WTC11 (cell line): ENCODE measurements at regions not wholly inside any gene's neighbourhood (a gene's known extent, or its start where the extent isn't known, plus 50 kb on each side); places are given as distances from the start of the nearest gene placed in this dataset.
"Not testable (repeated sequence)": the region's sequence is repeated elsewhere in the genome, so short reads cannot be mapped to it uniquely, and the experiment has no call there.

Experiments used
- ATAC-seq: fragments of 200-7000 bp; cut with Tn5 transposase; 2 replicates; pipeline ENCODE4 v1.10.0; 2021; ENCODE audit warnings: mild to moderate bottlenecking, moderate library complexity
- CTCF ChIA-PET: fragments of 300-600 bp; sonication (Branson Sonifier 250); formaldehyde crosslinking; loops from one replicate; lab custom pipeline; 2021; ENCODE audit warnings: antibody characterized with exemption; lab: Charles Lee
- POLR2A ChIA-PET: fragments of 350-600 bp; sonication (Branson Sonifier 250); formaldehyde crosslinking; loops from one replicate; lab custom pipeline; 2021; ENCODE audit warnings: antibody characterized with exemption; lab: Charles Lee
- DNase-seq: peaks from one replicate; pipeline ENCODE4 v3.0.0; 2021; ENCODE audit warnings: low spot score
- H3K27ac Mint-ChIP-seq: 2 replicates; pipeline ENCODE4 v1.8.0; 2021; ENCODE audit warnings: mixed read lengths
- H3K27me3 Mint-ChIP-seq: 2 replicates; pipeline ENCODE4 v1.8.0; 2021; ENCODE audit warnings: low read depth, mild to moderate bottlenecking, moderate library complexity, mixed read lengths
- H3K36me3 Mint-ChIP-seq: 2 replicates; pipeline ENCODE4 v1.8.0; 2021; ENCODE audit warnings: mixed read lengths
- H3K4me1 Mint-ChIP-seq: 2 replicates; pipeline ENCODE4 v1.8.0; 2022; ENCODE audit warnings: mixed read lengths
- H3K4me3 Mint-ChIP-seq: 2 replicates; pipeline ENCODE4 v1.8.0; 2021; ENCODE audit warnings: mild to moderate bottlenecking, moderate library complexity, mixed read lengths
- H3K9me3 Mint-ChIP-seq: 2 replicates; pipeline ENCODE4 v1.8.0; 2021; ENCODE audit warnings: mixed read lengths
- CBFB ChIP-seq: sonication (generic); formaldehyde crosslinking; IDR thresholded peaks from 2 replicates; pipeline ENCODE4 v1.8.1; 2022; ENCODE audit warnings: mild to moderate bottlenecking, low read depth, missing genetic modification reagents
- CDX4 ChIP-seq: fragments of 250-450 bp; sonication (Bioruptor Pico); IDR thresholded peaks from 2 replicates; pipeline ENCODE4 v1.9.0; 2021; ENCODE audit warnings: moderate library complexity, mild to moderate bottlenecking, inconsistent platforms, borderline replicate concordance
- E2F1 ChIP-seq: sonication (generic); formaldehyde crosslinking; IDR thresholded peaks from 2 replicates; pipeline ENCODE4 v1.8.0; 2022; ENCODE audit warnings: mild to moderate bottlenecking, missing genetic modification reagents
- E2F4 ChIP-seq: sonication (generic); formaldehyde crosslinking; IDR thresholded peaks from 2 replicates; pipeline ENCODE4 v1.8.1; 2022; ENCODE audit warnings: low read depth, mild to moderate bottlenecking, moderate library complexity, missing genetic modification reagents, borderline replicate concordance
- EMX1 ChIP-seq: fragments of 250-450 bp; sonication (Bioruptor Pico); IDR thresholded peaks from 2 replicates; pipeline ENCODE4 v1.8.0; 2021; ENCODE audit warnings: mild to moderate bottlenecking
- GTF2I ChIP-seq: fragments of 250-450 bp; sonication (Bioruptor Pico); conservative IDR thresholded peaks from 2 replicates; pipeline ENCODE4 v1.4.0; 2021; ENCODE audit warnings: mild to moderate bottlenecking
- HMGA2 ChIP-seq: fragments of 250-450 bp; sonication (Bioruptor Pico); IDR thresholded peaks from 2 replicates; pipeline ENCODE4 v1.4.0; 2021; ENCODE audit warnings: mild to moderate bottlenecking, moderate library complexity
- HMGXB4 ChIP-seq: sonication (generic); formaldehyde crosslinking; IDR thresholded peaks from 2 replicates; pipeline ENCODE4 v1.8.1; 2023; ENCODE audit warnings: mild to moderate bottlenecking, moderate library complexity, missing genetic modification reagents
- JAZF1 ChIP-seq: fragments of 250-450 bp; sonication (Bioruptor Pico); IDR thresholded peaks from 2 replicates; pipeline ENCODE4 v1.9.0; 2021; ENCODE audit warnings: moderate library complexity, mild to moderate bottlenecking, inconsistent platforms
- MLX ChIP-seq: sonication (generic); formaldehyde crosslinking; IDR thresholded peaks from 2 replicates; pipeline ENCODE4 v1.8.1; 2023; ENCODE audit warnings: mild to moderate bottlenecking, missing genetic modification reagents, moderate library complexity
- NFYB ChIP-seq: sonication (generic); formaldehyde crosslinking; conservative IDR thresholded peaks from 2 replicates; pipeline ENCODE4 v1.8.0; 2022; ENCODE audit warnings: low read depth, missing genetic modification reagents
- NR3C1 ChIP-seq: sonication (generic); formaldehyde crosslinking; conservative IDR thresholded peaks from 2 replicates; pipeline ENCODE4 v1.8.1; 2023; ENCODE audit warnings: low read depth, mild to moderate bottlenecking, missing genetic modification reagents
- OVOL2 ChIP-seq: fragments of 250-450 bp; sonication (Bioruptor Pico); IDR thresholded peaks from 2 replicates; pipeline ENCODE4 v1.9.0; 2021; ENCODE audit warnings: mild to moderate bottlenecking, borderline replicate concordance
- RELA ChIP-seq: sonication (generic); formaldehyde crosslinking; IDR thresholded peaks from 2 replicates; pipeline ENCODE4 v1.8.1; 2022; ENCODE audit warnings: missing genetic modification reagents, mild to moderate bottlenecking, borderline replicate concordance
- TEAD1 ChIP-seq: sonication (generic); formaldehyde crosslinking; IDR thresholded peaks from 2 replicates; pipeline ENCODE4 v1.8.0; 2022; ENCODE audit warnings: mild to moderate bottlenecking, missing genetic modification reagents
- TP53 ChIP-seq: sonication (generic); formaldehyde crosslinking; IDR thresholded peaks from 2 replicates; pipeline ENCODE4 v1.8.1; 2023; ENCODE audit warnings: mild to moderate bottlenecking, missing genetic modification reagents
- ZNF138 ChIP-seq: sonication (generic); formaldehyde crosslinking; conservative IDR thresholded peaks from 2 replicates; pipeline ENCODE4 v1.8.1; 2022; ENCODE audit warnings: mild to moderate bottlenecking, moderate library complexity, missing genetic modification reagents
- ZNF281 ChIP-seq: sonication (generic); formaldehyde crosslinking; IDR thresholded peaks from 2 replicates; pipeline ENCODE4 v1.8.0; 2023; ENCODE audit warnings: mild to moderate bottlenecking, missing genetic modification reagents
- ZNF671 ChIP-seq: fragments of 250-450 bp; sonication (Bioruptor Pico); IDR thresholded peaks from 2 replicates; pipeline ENCODE4 v1.8.0; 2021; ENCODE audit warnings: mild to moderate bottlenecking

GRCh38 chr7:54947266-54947665 lies 71.6 kb upstream of the EGFR start:
- Mint-ChIP-seq H3K4me1 (peaks cover 12% of the 10 kb centered on the region), H3K4me3 (no peak overlapping the region), H3K27me3 (no peaks in the 10 kb centered on the region; the same call in 1 of the 2 replicates), H3K36me3 (no peaks in the 10 kb centered on the region), H3K27ac (no peak overlapping the region), H3K9me3 (peaks cover 15% of the 10 kb centered on the region)
- POLR2A ChIA-PET, result no interaction called here
- no peak for DNase-seq
- CTCF ChIA-PET, result no interaction called here
- ATAC-seq, result no peak
- TF ChIP-seq RELA (CRISPR knock-in tag) (no peak), MLX (CRISPR knock-in tag) (no peak), ZNF671 (CRISPR knock-in tag) (no peak), JAZF1 (CRISPR knock-in tag) (no peak), ZNF138 (CRISPR knock-in tag) (no peak), E2F4 (CRISPR knock-in tag) (no peak), TP53 (CRISPR knock-in tag) (no peak), OVOL2 (CRISPR knock-in tag) (no peak), CDX4 (CRISPR knock-in tag) (no peak)

- POLR2A ChIA-PET, ATAC-seq, H3K27me3 Mint-ChIP-seq, H3K27ac Mint-ChIP-seq, H3K4me3 Mint-ChIP-seq, DNase-seq, H3K36me3 Mint-ChIP-seq: not testable (repeated sequence)
- Mint-ChIP-seq H3K4me1 (peaks cover 12% of the 10 kb centered on the region), H3K9me3 (peaks cover 15% of the 10 kb centered on the region)
- CTCF ChIA-PET, result interaction anchor here (1.2 kb wide), 1 partner anchor 161 kb away, joined by 3 read pairs; no protein-coding TSS in a partner anchor
These were observed 69.3 kb upstream of the EGFR start for GRCh38 chr7:54949514-54949913.

- no peak overlapping the region for H3K27ac Mint-ChIP-seq
- no peak overlapping the region for H3K4me3 Mint-ChIP-seq
- TF ChIP-seq E2F1 (CRISPR knock-in tag) (no peak), CBFB (CRISPR knock-in tag) (no peak)
- TF ChIP-seq, all 79 proteins: peak for 0
- H3K36me3 Mint-ChIP-seq, result no peaks in the 10 kb centered on the region
- ATAC-seq, result no peak
- no peak for DNase-seq
- ChIA-PET POLR2A (no interaction called here), CTCF (no interaction called here)
- H3K4me1 Mint-ChIP-seq, result peaks cover 10% of the 10 kb centered on the region
- peaks cover 10% of the 10 kb centered on the region for H3K9me3 Mint-ChIP-seq
- no peaks in the 10 kb centered on the region for H3K27me3 Mint-ChIP-seq
These were observed 63.5 kb upstream of the EGFR start for GRCh38 chr7:54955296-54955695.

GRCh38 chr7:54955696-54956420 lies 63.0 kb upstream of the EGFR start:
- Mint-ChIP-seq H3K4me3 (no peak overlapping the region), H3K27ac (no peak overlapping the region)
- no peak for ATAC-seq
- no peak for TF ChIP-seq EMX1
- no peak for TF ChIP-seq NFYB
- no peak for TF ChIP-seq GTF2I (CRISPR knock-in tag)
- no peak for TF ChIP-seq TP53 (CRISPR knock-in tag)
- no peak for TF ChIP-seq HMGA2 (CRISPR knock-in tag)
- TF ChIP-seq MLX (CRISPR knock-in tag), result no peak
- no peak for TF ChIP-seq HMGXB4
- TF ChIP-seq NR3C1 (CRISPR knock-in tag), result no peak
- no peak for TF ChIP-seq ZNF281 (CRISPR knock-in tag)
- no peak for TF ChIP-seq TEAD1 (CRISPR knock-in tag)

More at GRCh38 chr7:54955696-54956420, 63.0 kb upstream of the EGFR start:
- Mint-ChIP-seq H3K27me3 (no peaks in the 10 kb centered on the region), H3K4me1 (peaks cover 5% of the 10 kb centered on the region), H3K36me3 (no peaks in the 10 kb centered on the region), H3K9me3 (peaks cover 6% of the 10 kb centered on the region)
- DNase-seq, result no peak
- POLR2A ChIA-PET, result no interaction called here
- CTCF ChIA-PET, result interaction anchor here (1.5 kb wide), 1 partner anchor 300 kb away, joined by 3 read pairs; no protein-coding TSS in a partner anchor
